K562 (cell line): ENCODE measurements at regions not wholly inside any gene's neighbourhood (a gene's known extent, or its start where the extent isn't known, plus 50 kb on each side); places are given as distances from the start of the nearest gene placed in this dataset.

ENCODE experiments used
- FOXM1 ChIP-seq, 2 experiments: fragments of 450-650 bp in 1 of 2; sonication (generic) in 1 of 2; formaldehyde crosslinking in 1 of 2; IDR thresholded peaks; 2 replicates each; pipeline versions ENCODE4 v1.6.1 to v1.9.0; 2017 to 2022; ENCODE audit warnings: low read depth in 2 of 2, mild to moderate bottlenecking in 2 of 2, missing genetic modification reagents in 1 of 2, moderate library complexity in 1 of 2
- HOMEZ ChIP-seq: fragments of 250-450 bp; sonication (Bioruptor Pico); IDR thresholded peaks from 2 replicates; pipeline ENCODE4 v1.4.0; 2020; ENCODE audit warnings: mild to moderate bottlenecking, moderate library complexity
- ZBTB33 ChIP-seq: sonication (generic); formaldehyde crosslinking; IDR thresholded peaks from 2 replicates; pipeline ENCODE4 v1.8.1; 2023; ENCODE audit warnings: mild to moderate bottlenecking, missing genetic modification reagents
- TF ChIP-seq, protein P1 (sequence below): fragments of 250-450 bp; sonication (Bioruptor Pico); IDR thresholded peaks from 2 replicates; pipeline ENCODE4 v1.4.0; 2020; ENCODE audit warnings: mild to moderate bottlenecking, moderate library complexity

DNA sequence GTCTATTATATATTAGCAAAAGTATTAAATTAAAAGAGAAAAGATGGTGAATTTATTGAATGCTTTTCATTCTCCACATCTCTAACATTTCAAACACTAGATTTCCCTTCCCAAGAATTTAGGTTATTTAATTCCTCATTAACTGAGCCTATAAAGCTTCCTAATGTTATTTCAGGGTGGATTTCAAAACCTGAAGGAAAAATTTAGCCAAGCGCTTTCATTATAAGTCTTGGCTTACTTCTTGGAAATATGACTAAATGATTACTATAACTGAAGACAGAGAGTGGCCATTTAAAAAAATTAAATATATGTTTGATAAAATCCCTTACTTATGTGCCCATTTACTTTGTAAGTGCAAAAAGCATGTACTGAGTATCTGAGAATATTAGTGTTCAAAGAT, 141.8 kb upstream of the ARSJ start:
- no peak for TF ChIP-seq FOXM1 (IDR thresholded peaks at IDR 0.05; ENCODE audit: low read depth)
- no peak for TF ChIP-seq FOXM1 (CRISPR knock-in tag; IDR thresholded peaks at IDR 0.05; ENCODE audit: low read depth)
- no peak for TF ChIP-seq HOMEZ (CRISPR knock-in tag)
- TF ChIP-seq, protein P1, sequence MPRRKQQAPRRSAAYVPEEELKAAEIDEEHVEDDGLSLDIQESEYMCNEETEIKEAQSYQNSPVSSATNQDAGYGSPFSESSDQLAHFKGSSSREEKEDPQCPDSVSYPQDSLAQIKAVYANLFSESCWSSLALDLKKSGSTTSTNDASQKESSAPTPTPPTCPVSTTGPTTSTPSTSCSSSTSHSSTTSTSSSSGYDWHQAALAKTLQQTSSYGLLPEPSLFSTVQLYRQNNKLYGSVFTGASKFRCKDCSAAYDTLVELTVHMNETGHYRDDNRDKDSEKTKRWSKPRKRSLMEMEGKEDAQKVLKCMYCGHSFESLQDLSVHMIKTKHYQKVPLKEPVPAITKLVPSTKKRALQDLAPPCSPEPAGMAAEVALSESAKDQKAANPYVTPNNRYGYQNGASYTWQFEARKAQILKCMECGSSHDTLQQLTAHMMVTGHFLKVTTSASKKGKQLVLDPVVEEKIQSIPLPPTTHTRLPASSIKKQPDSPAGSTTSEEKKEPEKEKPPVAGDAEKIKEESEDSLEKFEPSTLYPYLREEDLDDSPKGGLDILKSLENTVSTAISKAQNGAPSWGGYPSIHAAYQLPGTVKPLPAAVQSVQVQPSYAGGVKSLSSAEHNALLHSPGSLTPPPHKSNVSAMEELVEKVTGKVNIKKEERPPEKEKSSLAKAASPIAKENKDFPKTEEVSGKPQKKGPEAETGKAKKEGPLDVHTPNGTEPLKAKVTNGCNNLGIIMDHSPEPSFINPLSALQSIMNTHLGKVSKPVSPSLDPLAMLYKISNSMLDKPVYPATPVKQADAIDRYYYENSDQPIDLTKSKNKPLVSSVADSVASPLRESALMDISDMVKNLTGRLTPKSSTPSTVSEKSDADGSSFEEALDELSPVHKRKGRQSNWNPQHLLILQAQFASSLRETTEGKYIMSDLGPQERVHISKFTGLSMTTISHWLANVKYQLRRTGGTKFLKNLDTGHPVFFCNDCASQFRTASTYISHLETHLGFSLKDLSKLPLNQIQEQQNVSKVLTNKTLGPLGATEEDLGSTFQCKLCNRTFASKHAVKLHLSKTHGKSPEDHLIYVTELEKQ (CRISPR knock-in tag): no peak
- no peak for TF ChIP-seq ZBTB33 (CRISPR knock-in tag)
